Natural killer cell (primary cell): ENCODE measurements at regions not wholly inside any gene's neighbourhood (a gene's known extent, or its start where the extent isn't known, plus 50 kb on each side); places are given as distances from the start of the nearest gene placed in this dataset.

Experiments
- ATAC-seq, 3 donors: fragments of 150-1000 bp in 2 of 3; fragments of 200-7000 bp in 1 of 3; cut with Tn5 transposase; 1 replicate in 1 of 3; 2 replicates in 2 of 3; pipeline ENCODE4 v1.10.0; 2021; ENCODE audit warnings: mild to moderate bottlenecking in 2 of 3, moderate library complexity in 2 of 3
- DNase-seq, 2 donors: peaks; one replicate each; pipeline versions ENCODE4 v3.0.0 to v3.0.0-alpha.2; 2013 to 2021; ENCODE audit warnings: mixed read lengths in 1 of 2
- H3K27ac ChIP-seq: one replicate; pipeline ENCODE4 v1.5.1; 2013; ENCODE audit warnings: mild to moderate bottlenecking, low read length
- H3K27me3 ChIP-seq: one replicate; pipeline ENCODE4 v1.6.1; 2013; ENCODE audit warnings: low read length; ENCODE audit not compliant: control insufficient read depth, insufficient read depth
- H3K36me3 ChIP-seq: one replicate; pipeline ENCODE4 v1.6.1; 2013; ENCODE audit warnings: low read length; ENCODE audit not compliant: control insufficient read depth, insufficient read depth
- H3K4me1 ChIP-seq: one replicate; pipeline ENCODE4 v1.6.1; 2013; ENCODE audit warnings: low read length; ENCODE audit not compliant: control insufficient read depth, insufficient read depth
- H3K4me3 ChIP-seq: one replicate; pipeline ENCODE4 v1.5.1; 2013; ENCODE audit warnings: low read length
- H3K9me3 ChIP-seq: one replicate; pipeline ENCODE4 v1.6.1; 2013; ENCODE audit warnings: low read length; ENCODE audit not compliant: control insufficient read depth, insufficient read depth
- H3K27ac Mint-ChIP-seq, 2 donors: one replicate each; pipeline ENCODE4 v1.8.0; 2022; ENCODE audit warnings: mild to moderate bottlenecking in 2 of 2, mixed read lengths in 2 of 2, moderate library complexity in 1 of 2
- H3K27me3 Mint-ChIP-seq, 2 donors: one replicate each; pipeline ENCODE4 v1.8.0; 2022; ENCODE audit warnings: low read depth in 2 of 2, mixed read lengths in 2 of 2
- H3K36me3 Mint-ChIP-seq: one replicate; pipeline ENCODE4 v1.8.0; 2022; ENCODE audit warnings: mixed read lengths
- H3K4me1 Mint-ChIP-seq, 2 donors: one replicate each; pipeline ENCODE4 v1.8.0; 2022; ENCODE audit warnings: mixed read lengths in 2 of 2
- H3K4me3 Mint-ChIP-seq: one replicate; pipeline ENCODE4 v1.8.0; 2022; ENCODE audit warnings: mild to moderate bottlenecking, moderate library complexity, mixed read lengths
- H3K9me3 Mint-ChIP-seq, 2 donors: one replicate each; pipeline ENCODE4 v1.8.0; 2022; ENCODE audit warnings: mixed read lengths in 2 of 2
- WGBS: methylation state at CpG from one replicate; pipeline ENCODE4 v1.1.7; 2013; ENCODE audit warnings: missing lambda C conversion rate; ENCODE audit not compliant: insufficient coverage; 5-methylcytosine and 5-hydroxymethylcytosine counted together
- intact Hi-C: fragments of 100-400 bp; cut with micrococcal nuclease; formaldehyde crosslinking; loops from one replicate; pipeline ENCODE4 v1.14.2; 2022
- TF ChIP-seq, protein P1 (sequence below): fragments of 200-600 bp; IDR thresholded peaks from one replicate; pipeline ENCODE4 v1.8.0; 2022; ENCODE audit warnings: antibody characterized with exemption

DNA sequence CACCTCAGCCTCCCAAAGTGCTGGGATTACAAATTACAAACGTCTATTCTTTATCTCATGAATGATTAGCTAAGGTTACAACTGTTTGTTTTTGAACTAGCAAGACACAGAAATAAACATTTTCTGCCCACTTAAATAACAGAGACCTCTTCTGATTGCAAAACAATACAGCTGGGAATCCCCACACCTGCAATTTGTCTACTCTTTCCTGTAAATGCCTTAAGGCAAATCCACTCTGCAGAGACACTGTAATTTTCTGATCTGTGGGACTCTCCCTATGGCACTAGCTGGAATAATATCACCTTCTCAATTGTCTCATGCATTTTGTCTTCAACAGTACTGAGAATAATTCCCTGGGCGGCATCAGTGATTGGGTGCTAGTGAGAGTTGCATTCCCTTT is 149.3 kb upstream of the FAM3C start:
- no peak overlapping the region for H3K4me3 ChIP-seq
- H3K9me3 ChIP-seq = no peaks in the 10 kb centered on the region
- H3K27ac ChIP-seq = no peak overlapping the region
- peak overlapping the region; percentile 81 to 87 for H3K27ac Mint-ChIP-seq
- H3K36me3 ChIP-seq = no peaks in the 10 kb centered on the region
- no peaks in the 10 kb centered on the region for H3K27me3 Mint-ChIP-seq
- ATAC-seq (no peak), DNase-seq (no peak)
- H3K36me3 Mint-ChIP-seq = no peaks in the 10 kb centered on the region
- H3K9me3 Mint-ChIP-seq = no peaks in the 10 kb centered on the region
- peaks cover 3% of the 10 kb centered on the region for H3K4me1 ChIP-seq
- intact Hi-C loops = loop anchor here (10.0 kb wide), 2 partner anchors 111 to 561 kb away; partner anchors contain the start of gene CPED1
- no peak overlapping the region for H3K4me3 Mint-ChIP-seq
- TF ChIP-seq, protein P1, sequence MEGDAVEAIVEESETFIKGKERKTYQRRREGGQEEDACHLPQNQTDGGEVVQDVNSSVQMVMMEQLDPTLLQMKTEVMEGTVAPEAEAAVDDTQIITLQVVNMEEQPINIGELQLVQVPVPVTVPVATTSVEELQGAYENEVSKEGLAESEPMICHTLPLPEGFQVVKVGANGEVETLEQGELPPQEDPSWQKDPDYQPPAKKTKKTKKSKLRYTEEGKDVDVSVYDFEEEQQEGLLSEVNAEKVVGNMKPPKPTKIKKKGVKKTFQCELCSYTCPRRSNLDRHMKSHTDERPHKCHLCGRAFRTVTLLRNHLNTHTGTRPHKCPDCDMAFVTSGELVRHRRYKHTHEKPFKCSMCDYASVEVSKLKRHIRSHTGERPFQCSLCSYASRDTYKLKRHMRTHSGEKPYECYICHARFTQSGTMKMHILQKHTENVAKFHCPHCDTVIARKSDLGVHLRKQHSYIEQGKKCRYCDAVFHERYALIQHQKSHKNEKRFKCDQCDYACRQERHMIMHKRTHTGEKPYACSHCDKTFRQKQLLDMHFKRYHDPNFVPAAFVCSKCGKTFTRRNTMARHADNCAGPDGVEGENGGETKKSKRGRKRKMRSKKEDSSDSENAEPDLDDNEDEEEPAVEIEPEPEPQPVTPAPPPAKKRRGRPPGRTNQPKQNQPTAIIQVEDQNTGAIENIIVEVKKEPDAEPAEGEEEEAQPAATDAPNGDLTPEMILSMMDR = no peak
- no peaks in the 10 kb centered on the region for H3K27me3 ChIP-seq
- H3K4me1 Mint-ChIP-seq = peaks cover 31 to 34% of the 10 kb centered on the region in 2 donors
- WGBS = 100% methylated on average over 1 of the region's 2 CpGs

GRCh38 chr7:121544726-121545125 is 148.6 kb upstream of the FAM3C start:
- ATAC-seq (peak; percentile 55 to 75 (median 58)), DNase-seq (no peak)
- peaks cover 31 to 34% of the 10 kb centered on the region in 2 donors for H3K4me1 Mint-ChIP-seq
- H3K9me3 Mint-ChIP-seq = no peaks in the 10 kb centered on the region
- peak overlapping the region; percentile 35 for H3K4me3 Mint-ChIP-seq
- peaks cover 3% of the 10 kb centered on the region for H3K4me1 ChIP-seq
- no peaks in the 10 kb centered on the region for H3K36me3 Mint-ChIP-seq
- TF ChIP-seq, protein P1 = no peak
- H3K27me3 Mint-ChIP-seq = no peaks in the 10 kb centered on the region
- H3K9me3 ChIP-seq = no peaks in the 10 kb centered on the region
- intact Hi-C loops = loop anchor here (10.0 kb wide), 2 partner anchors 110 to 560 kb away; partner anchors contain the start of gene CPED1
- WGBS = 50% methylated on average over 2 of the region's 2 CpGs
- H3K27ac Mint-ChIP-seq = peak overlapping the region; percentile 81 to 87
- H3K4me3 ChIP-seq = no peak overlapping the region
- H3K36me3 ChIP-seq = no peaks in the 10 kb centered on the region
- H3K27me3 ChIP-seq = no peaks in the 10 kb centered on the region
- peak overlapping the region; percentile 49 for H3K27ac ChIP-seq

DNA sequence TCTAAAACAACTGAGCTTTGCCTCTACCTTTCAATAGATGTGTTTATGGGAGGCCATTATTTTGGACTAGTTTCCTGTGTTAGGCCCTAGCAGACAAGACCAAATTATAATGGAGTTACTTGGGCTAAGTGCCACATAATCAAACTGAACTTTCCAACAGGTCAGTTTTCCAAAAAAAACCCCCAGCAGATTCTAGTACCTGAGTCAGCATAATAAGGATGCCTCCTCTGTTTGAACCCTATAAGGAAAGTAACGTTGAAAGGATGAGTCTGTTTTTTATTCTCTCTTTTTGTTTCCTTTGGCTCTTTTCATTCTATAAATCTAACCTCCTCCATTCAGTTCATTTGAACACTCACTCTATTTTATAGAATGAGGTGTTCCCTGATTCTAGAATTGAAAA is 148.1 kb upstream of the FAM3C start:
- H3K4me3 Mint-ChIP-seq = no peak overlapping the region
- Histone ChIP-seq H3K27ac (peak overlapping the region; percentile 49), H3K27me3 (no peaks in the 10 kb centered on the region), H3K4me3 (no peak overlapping the region), H3K36me3 (no peaks in the 10 kb centered on the region), H3K4me1 (peaks cover 3% of the 10 kb centered on the region), H3K9me3 (no peaks in the 10 kb centered on the region)
- DNase-seq (no peak), ATAC-seq (no peak)
- TF ChIP-seq, protein P1 = no peak
- H3K4me1 Mint-ChIP-seq = peaks cover 31 to 34% of the 10 kb centered on the region in 2 donors
- H3K27me3 Mint-ChIP-seq = no peaks in the 10 kb centered on the region
- H3K9me3 Mint-ChIP-seq = no peaks in the 10 kb centered on the region
- WGBS = no CpG with 5 or more reads among the region's 1 CpG
- intact Hi-C loops = loop anchor here (10.0 kb wide), 2 partner anchors 109 to 559 kb away; partner anchors contain the start of gene CPED1
- peak overlapping the region; percentile 81 to 87 for H3K27ac Mint-ChIP-seq
- no peaks in the 10 kb centered on the region for H3K36me3 Mint-ChIP-seq

DNA sequence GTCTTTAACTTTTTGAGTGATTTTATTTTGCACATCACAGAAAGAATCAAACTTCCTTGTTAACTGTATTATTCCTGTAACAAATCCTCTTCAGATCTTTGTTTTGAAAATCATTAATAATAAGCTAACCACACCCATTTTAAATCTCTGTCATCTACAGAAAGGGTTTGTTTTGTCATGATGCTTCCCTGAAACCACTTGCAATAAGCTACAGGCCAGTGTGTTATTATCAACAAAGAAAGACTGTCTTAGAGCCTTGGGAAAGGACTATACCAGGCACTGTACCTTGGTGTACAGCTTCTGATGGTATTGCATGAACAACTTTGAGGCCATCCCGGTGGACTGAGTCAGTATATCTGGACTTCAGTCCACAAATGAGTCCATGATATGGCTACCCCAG is 145.3 kb upstream of the FAM3C start:
- TF ChIP-seq, protein P1 = no peak
- Histone ChIP-seq H3K4me1 (peaks cover 3% of the 10 kb centered on the region), H3K9me3 (no peaks in the 10 kb centered on the region), H3K27ac (no peak overlapping the region), H3K27me3 (no peaks in the 10 kb centered on the region), H3K4me3 (no peak overlapping the region), H3K36me3 (no peaks in the 10 kb centered on the region)
- no peaks in the 10 kb centered on the region for H3K36me3 Mint-ChIP-seq
- H3K27me3 Mint-ChIP-seq = no peaks in the 10 kb centered on the region
- ATAC-seq (no peak), DNase-seq (no peak)
- intact Hi-C loops = loop anchor here (10.0 kb wide), 2 partner anchors 107 to 557 kb away; partner anchors contain the start of gene CPED1
- no peaks in the 10 kb centered on the region for H3K9me3 Mint-ChIP-seq
- no peak overlapping the region for H3K4me3 Mint-ChIP-seq
- WGBS = 96% methylated on average over 1 of the region's 1 CpG
- peaks cover 29 to 30% of the 10 kb centered on the region in 2 donors for H3K4me1 Mint-ChIP-seq
- no peak overlapping the region for H3K27ac Mint-ChIP-seq
